Endothelial cell of umbilical vein (primary cell): ENCODE measurements at regions not wholly inside any gene's neighbourhood (a gene's known extent, or its start where the extent isn't known, plus 50 kb on each side); places are given as distances from the start of the nearest gene placed in this dataset.

Experiments
- BruUV-seq: library from RNA; stranded (reverse); fragments of 400-500 nt; replicated peaks from 2 replicates; lab custom pipeline; 2021; lab: Mats Ljungman, UMichigan
- CTCF ChIA-PET: fragments of 300-600, 350-600 bp; sonication (Branson Sonifier 250); formaldehyde crosslinking; loops from one replicate; lab custom pipeline; 2021; ENCODE audit warnings: antibody characterized with exemption, inconsistent platforms; lab: Charles Lee
- POLR2A ChIA-PET: fragments of 300-600, 350-600 bp; sonication (Branson Sonifier 250); formaldehyde crosslinking; loops from one replicate; lab custom pipeline; 2021; ENCODE audit warnings: antibody characterized with exemption, inconsistent platforms; lab: Charles Lee
- DNase-seq: peaks from one replicate; pipeline ENCODE4 v3.0.0-alpha.2; 2011; ENCODE audit warnings: low read depth, low spot score
- FAIRE-seq: peaks from 2 replicates; lab custom pipeline; 2011; peaks lifted over from hg19 to GRCh38; lab: Jason Lieb, UNC
- H2AFZ ChIP-seq: 2 replicates; pipeline ENCODE4 v1.6.0; 2012; ENCODE audit warnings: low read depth, low read length, control low read depth, inconsistent platforms
- H3K27ac ChIP-seq: 2 replicates; pipeline ENCODE4 v1.5.1; 2011; ENCODE audit warnings: low read depth, mild to moderate bottlenecking, control low read depth, low read length, moderate library complexity; ENCODE audit not compliant: insufficient read depth
- H3K27me3 ChIP-seq, 2 experiments: 2 replicates each; pipeline versions ENCODE4 v1.6.0 to v1.6.1; 2011; ENCODE audit warnings: low read length in 2 of 2, mixed read lengths in 1 of 2; ENCODE audit not compliant: control insufficient read depth in 2 of 2, insufficient read depth in 2 of 2
- H3K36me3 ChIP-seq, 2 experiments: 2 replicates in 1 of 2; 3 replicates in 1 of 2; pipeline ENCODE4 v1.5.1; 2011; ENCODE audit warnings: low read length in 2 of 2, mild to moderate bottlenecking in 1 of 2, moderate library complexity in 1 of 2; ENCODE audit not compliant: control insufficient read depth in 2 of 2, insufficient read depth in 2 of 2; ENCODE audit errors: extremely low read depth in 1 of 2
- H3K4me1 ChIP-seq: 3 replicates; pipeline ENCODE4 v1.5.1; 2011; ENCODE audit warnings: mild to moderate bottlenecking, low read length; ENCODE audit not compliant: control insufficient read depth, insufficient read depth; ENCODE audit errors: extremely low read depth
- H3K4me2 ChIP-seq: 2 replicates; pipeline ENCODE4 v1.6.1; 2011; ENCODE audit warnings: low read length, control low read depth, mixed read lengths; ENCODE audit not compliant: insufficient read depth
- H3K4me3 ChIP-seq, 3 experiments: fragments of 200-600 bp in 1 of 3; sonication (generic), shearing (Covaris generic) in 1 of 3; replicated peaks in 1 of 3; 2 replicates each; pipeline ENCODE4 v1.5.1; 2011 to 2016; ENCODE audit warnings: control low read depth in 3 of 3, low read length in 3 of 3, mild to moderate bottlenecking in 2 of 3, inconsistent platforms in 1 of 3, low read depth in 1 of 3, moderate library complexity in 1 of 3; ENCODE audit not compliant: insufficient read depth in 1 of 3
- H3K79me2 ChIP-seq: 2 replicates; pipeline ENCODE4 v1.6.0; 2012; ENCODE audit warnings: low read length, inconsistent platforms; ENCODE audit not compliant: control insufficient read depth, insufficient read depth
- H3K9ac ChIP-seq: replicated peaks from 2 replicates; pipeline ENCODE3; 2011; ENCODE audit warnings: low read length, control low read depth; ENCODE audit not compliant: insufficient read depth; ENCODE audit errors: extremely low read depth
- H3K9me1 ChIP-seq: replicated peaks from 3 replicates; pipeline ENCODE4 v1.6.0; 2011; ENCODE audit warnings: mild to moderate bottlenecking, low read length; ENCODE audit not compliant: control insufficient read depth, insufficient read depth; ENCODE audit errors: extremely low read depth
- H3K9me3 ChIP-seq: replicated peaks from 2 replicates; pipeline ENCODE4 v1.5.1; 2012; ENCODE audit warnings: low read length, inconsistent platforms; ENCODE audit not compliant: control insufficient read depth, insufficient read depth
- H4K20me1 ChIP-seq: replicated peaks from 2 replicates; pipeline ENCODE3; 2011; ENCODE audit warnings: mild to moderate bottlenecking, low read length; ENCODE audit not compliant: control insufficient read depth, insufficient read depth; ENCODE audit errors: extremely low read depth
- CTCF ChIP-seq, 2 donors: IDR thresholded peaks; 1 replicate in 1 of 2; 2 replicates in 1 of 2; pipeline ENCODE4 v1.5.1; 2011; ENCODE audit warnings: low read length in 2 of 2, mild to moderate bottlenecking in 2 of 2, moderate library complexity in 2 of 2, control low read depth in 1 of 2, inconsistent platforms in 1 of 2, low read depth in 1 of 2; ENCODE audit not compliant: insufficient read depth in 1 of 2; ENCODE audit errors: extremely low read depth in 1 of 2
- EZH2 ChIP-seq: IDR thresholded peaks from 2 replicates; pipeline ENCODE4 v1.6.1; 2012; ENCODE audit warnings: borderline replicate concordance, low read depth, mild to moderate bottlenecking, moderate library complexity, low read length, inconsistent platforms; ENCODE audit not compliant: severe bottlenecking
- FOS ChIP-seq: IDR thresholded peaks from 2 replicates; pipeline ENCODE4 v1.6.1; 2011; ENCODE audit warnings: mild to moderate bottlenecking, low read length, moderate library complexity, borderline replicate concordance; ENCODE audit not compliant: insufficient read depth
- GATA2 ChIP-seq: IDR thresholded peaks from 2 replicates; pipeline ENCODE4 v1.7.0; 2011; ENCODE audit warnings: low read depth, mild to moderate bottlenecking, moderate library complexity, mixed read lengths, low read length; ENCODE audit not compliant: insufficient read length, insufficient read depth
- JUN ChIP-seq: IDR thresholded peaks from 2 replicates; pipeline ENCODE4 v1.6.1; 2011; ENCODE audit warnings: borderline replicate concordance, low read depth; ENCODE audit not compliant: insufficient read length, insufficient read depth
- MAX ChIP-seq: IDR thresholded peaks from 2 replicates; pipeline ENCODE4 v1.6.1; 2011; ENCODE audit not compliant: insufficient read depth, insufficient read length
- MYC ChIP-seq: IDR thresholded peaks from one replicate; pipeline ENCODE4 v1.6.1; 2011; ENCODE audit warnings: mild to moderate bottlenecking, low read depth, low read length
- POLR2A ChIP-seq: IDR thresholded peaks from 2 replicates; pipeline ENCODE4 v1.6.1; 2012; ENCODE audit warnings: low read depth, mild to moderate bottlenecking, control low read depth, low read length
- POLR2AphosphoS5 ChIP-seq: IDR thresholded peaks from 2 replicates; pipeline ENCODE4 v1.6.1; 2012; ENCODE audit warnings: low read depth, mild to moderate bottlenecking, control low read depth, low read length, moderate library complexity; ENCODE audit not compliant: insufficient read depth
- dilution Hi-C: fragments of 300-500 bp; cut with MboI; formaldehyde crosslinking; loops from one replicate; pipeline ENCODE4 v1.15.0; 2019; ENCODE audit warnings: low sequenced_read_pairs; ENCODE audit not compliant: extremely low pct_ligation_motif_present
- intact Hi-C: fragments of 100-400 bp; cut with micrococcal nuclease; formaldehyde crosslinking; loops from one replicate; pipeline ENCODE4 v1.10.0; 2022

GRCh38 chr2:8252997-8253694 lies 428.7 kb upstream of the ID2 start:
- POLR2A ChIA-PET, result no interaction called here
- FAIRE-seq (no peak), DNase-seq (no peak)
- intact Hi-C loops (no loop called here), dilution Hi-C loops (no loop called here)
- Histone ChIP-seq H2AFZ (no peak overlapping the region), H3K27me3 (no peaks in the 10 kb centered on the region), H3K36me3 (no peaks in the 10 kb centered on the region), H3K4me1 (no peaks in the 10 kb centered on the region), H3K27ac (no peak overlapping the region), H3K9ac (no peak overlapping the region), H3K4me2 (no peak overlapping the region), H3K4me3 (no peak overlapping the region), H4K20me1 (no peaks in the 10 kb centered on the region), H3K9me3 (no peaks in the 10 kb centered on the region), H3K79me2 (no peaks in the 10 kb centered on the region), H3K9me1 (no peaks in the 10 kb centered on the region)
- no TSS peak for BruUV-seq
- TF ChIP-seq EZH2 (no peak), MYC (no peak), CTCF (IDR thresholded peaks at IDR 0.05; ENCODE audit: extremely low read depth in 1 of 2, insufficient read depth in 1 of 2, low read depth in 1 of 2, low read length in 2 of 2) (no peak), POLR2A (no peak), FOS (no peak), GATA2 (no peak), JUN (no peak), POLR2AphosphoS5 (no peak), MAX (no peak)
- CTCF ChIA-PET, result no interaction called here
